H9 (cell line): ENCODE measurements at regions not wholly inside any gene's neighbourhood (a gene's known extent, or its start where the extent isn't known, plus 50 kb on each side); places are given as distances from the start of the nearest gene placed in this dataset.

ENCODE experiments used
- DNase-seq: peaks from one replicate; pipeline ENCODE4 v3.0.0-alpha.2; 2017
- H2AFZ ChIP-seq: one replicate; pipeline ENCODE4 v1.6.1; 2013; ENCODE audit warnings: mild to moderate bottlenecking, low read length, control low read depth, moderate library complexity
- H2AK5ac ChIP-seq: 2 replicates; pipeline ENCODE4 v1.6.1; 2013; ENCODE audit warnings: low read length, control low read depth, mixed read lengths; ENCODE audit not compliant: insufficient read length
- H2BK120ac ChIP-seq: one replicate; pipeline ENCODE4 v1.6.1; 2013; ENCODE audit warnings: low read depth, mild to moderate bottlenecking, low read length, control low read depth, inconsistent platforms; ENCODE audit not compliant: poor library complexity, severe bottlenecking
- H2BK12ac ChIP-seq: 2 replicates; pipeline ENCODE4 v1.6.1; 2013; ENCODE audit warnings: low read length, control low read depth, mixed read lengths, low read depth; ENCODE audit not compliant: insufficient read length
- H2BK15ac ChIP-seq: 2 replicates; pipeline ENCODE4 v1.6.1; 2013; ENCODE audit warnings: low read depth, low read length, control low read depth
- H2BK20ac ChIP-seq: one replicate; pipeline ENCODE4 v1.6.1; 2013; ENCODE audit warnings: low read depth, mild to moderate bottlenecking, low read length, control low read depth, inconsistent platforms; ENCODE audit not compliant: poor library complexity, severe bottlenecking
- H2BK5ac ChIP-seq: 2 replicates; pipeline ENCODE4 v1.6.1; 2013; ENCODE audit warnings: low read length, control low read depth, mixed read lengths; ENCODE audit not compliant: insufficient read length
- H3K14ac ChIP-seq: 2 replicates; pipeline ENCODE4 v1.6.1; 2013; ENCODE audit warnings: low read length, control low read depth; ENCODE audit not compliant: insufficient read depth
- H3K18ac ChIP-seq: 2 replicates; pipeline ENCODE4 v1.6.1; 2013; ENCODE audit warnings: low read depth, mild to moderate bottlenecking, mixed read lengths, low read length, control low read depth; ENCODE audit not compliant: insufficient read length
- H3K23ac ChIP-seq: 2 replicates; pipeline ENCODE4 v1.6.1; 2013; ENCODE audit warnings: low read length, control low read depth, mixed read lengths, low read depth; ENCODE audit not compliant: insufficient read length
- H3K23me2 ChIP-seq: 2 replicates; pipeline ENCODE4 v1.6.1; 2013; ENCODE audit warnings: low read depth, mild to moderate bottlenecking, mixed read lengths, low read length, control low read depth; ENCODE audit not compliant: insufficient read length, poor library complexity, severe bottlenecking
- H3K27ac ChIP-seq: 2 replicates; pipeline ENCODE4 v1.5.1; 2013; ENCODE audit warnings: low read length, control low read depth, mixed read lengths, low read depth; ENCODE audit not compliant: insufficient read length
- H3K27me3 ChIP-seq: 2 replicates; pipeline ENCODE4 v1.6.1; 2013; ENCODE audit warnings: low read length, control low read depth, inconsistent platforms; ENCODE audit not compliant: insufficient read depth
- H3K4ac ChIP-seq: 2 replicates; pipeline ENCODE4 v1.6.1; 2013; ENCODE audit warnings: low read depth, mild to moderate bottlenecking, control low read depth, inconsistent platforms, low read length, moderate library complexity
- H3K4me1 ChIP-seq: 2 replicates; pipeline ENCODE4 v1.6.1; 2013; ENCODE audit warnings: low read length, control low read depth, inconsistent platforms; ENCODE audit not compliant: insufficient read depth
- H3K4me2 ChIP-seq: 2 replicates; pipeline ENCODE4 v1.6.1; 2013; ENCODE audit warnings: low read length, control low read depth, mixed read lengths; ENCODE audit not compliant: insufficient read length, insufficient read depth
- H3K56ac ChIP-seq: 2 replicates; pipeline ENCODE4 v1.6.1; 2013; ENCODE audit warnings: low read depth, mild to moderate bottlenecking, mixed read lengths, low read length, control low read depth; ENCODE audit not compliant: insufficient read length
- H3K79me1 ChIP-seq: 2 replicates; pipeline ENCODE4 v1.6.1; 2013; ENCODE audit warnings: low read depth, mild to moderate bottlenecking, moderate library complexity, low read length, control low read depth, inconsistent platforms; ENCODE audit not compliant: insufficient read depth, poor library complexity, severe bottlenecking
- H3K79me2 ChIP-seq: 2 replicates; pipeline ENCODE4 v1.6.1; 2013; ENCODE audit warnings: low read length, control low read depth, inconsistent platforms; ENCODE audit not compliant: insufficient read depth
- H3K9ac ChIP-seq: 2 replicates; pipeline ENCODE4 v1.6.1; 2013; ENCODE audit warnings: low read length, control low read depth, mixed read lengths; ENCODE audit not compliant: insufficient read length; ENCODE audit errors: extremely low read depth
- H3K9me3 ChIP-seq: one replicate; pipeline ENCODE4 v1.6.1; 2013; ENCODE audit warnings: low read depth, low read length, inconsistent platforms; ENCODE audit not compliant: control insufficient read depth
- H3T11ph ChIP-seq: one replicate; pipeline ENCODE4 v1.6.1; 2013; ENCODE audit warnings: mild to moderate bottlenecking, low read length, control low read depth, inconsistent platforms
- H4K20me1 ChIP-seq: one replicate; pipeline ENCODE4 v1.6.1; 2013; ENCODE audit not compliant: control insufficient read depth, insufficient read length, insufficient read depth
- H4K5ac ChIP-seq: 2 replicates; pipeline ENCODE4 v1.6.1; 2013; ENCODE audit warnings: low read depth, mild to moderate bottlenecking, mixed read lengths, low read length, control low read depth; ENCODE audit not compliant: insufficient read length
- H4K8ac ChIP-seq: replicated peaks from 2 replicates; pipeline ENCODE4 v1.6.1; 2013; ENCODE audit warnings: low read length, control low read depth, mixed read lengths, low read depth; ENCODE audit not compliant: insufficient read length
- H4K91ac ChIP-seq: 2 replicates; pipeline ENCODE4 v1.6.1; 2013; ENCODE audit warnings: low read depth, mild to moderate bottlenecking, moderate library complexity, mixed read lengths, low read length, control low read depth; ENCODE audit not compliant: insufficient read length
- H3K27ac Mint-ChIP-seq, 3 experiments: 2 replicates in 2 of 3; 3 replicates in 1 of 3; pipeline ENCODE4 v1.8.0; 2020 to 2021; ENCODE audit warnings: mixed read lengths in 3 of 3, mild to moderate bottlenecking in 1 of 3, moderate library complexity in 1 of 3
- H3K27me3 Mint-ChIP-seq: 2 replicates; pipeline ENCODE4 v1.8.0; 2021; ENCODE audit warnings: low read depth, mild to moderate bottlenecking, moderate library complexity, mixed read lengths
- H3K36me3 Mint-ChIP-seq, 3 experiments: 2 replicates in 2 of 3; 3 replicates in 1 of 3; pipeline ENCODE4 v1.8.0; 2020 to 2021; ENCODE audit warnings: low read depth in 3 of 3, mixed read lengths in 3 of 3; ENCODE audit not compliant: insufficient read depth in 1 of 3
- H3K4me1 Mint-ChIP-seq, 2 experiments: 2 replicates each; pipeline ENCODE4 v1.8.0; 2020; ENCODE audit warnings: mixed read lengths in 2 of 2
- H3K4me3 Mint-ChIP-seq, 2 experiments: 2 replicates in 1 of 2; 3 replicates in 1 of 2; pipeline ENCODE4 v1.8.0; 2020 to 2021; ENCODE audit warnings: mild to moderate bottlenecking in 2 of 2, mixed read lengths in 2 of 2, moderate library complexity in 1 of 2
- H3K9me3 Mint-ChIP-seq, 2 experiments: 2 replicates in 1 of 2; 3 replicates in 1 of 2; pipeline ENCODE4 v1.8.0; 2020; ENCODE audit warnings: mild to moderate bottlenecking in 2 of 2, mixed read lengths in 2 of 2, moderate library complexity in 1 of 2
- WGBS: extraction: QIAGEN DNeasy Blood & Tissue Kit; methylation state at CpG from one replicate; pipeline ENCODE4 v1.1.7; 2013; ENCODE audit warnings: missing lambda C conversion rate, low lambda C conversion rate, mixed read lengths; ENCODE audit not compliant: insufficient read length; ENCODE audit errors: extremely low coverage; 5-methylcytosine and 5-hydroxymethylcytosine counted together
- TF ChIP-seq, protein P1 (sequence below): fragments of 200-600 bp; sonication (generic); conservative IDR thresholded peaks from 3 replicates; pipeline ENCODE4 v1.8.0; 2021; ENCODE audit warnings: antibody characterized with exemption, mild to moderate bottlenecking

DNA sequence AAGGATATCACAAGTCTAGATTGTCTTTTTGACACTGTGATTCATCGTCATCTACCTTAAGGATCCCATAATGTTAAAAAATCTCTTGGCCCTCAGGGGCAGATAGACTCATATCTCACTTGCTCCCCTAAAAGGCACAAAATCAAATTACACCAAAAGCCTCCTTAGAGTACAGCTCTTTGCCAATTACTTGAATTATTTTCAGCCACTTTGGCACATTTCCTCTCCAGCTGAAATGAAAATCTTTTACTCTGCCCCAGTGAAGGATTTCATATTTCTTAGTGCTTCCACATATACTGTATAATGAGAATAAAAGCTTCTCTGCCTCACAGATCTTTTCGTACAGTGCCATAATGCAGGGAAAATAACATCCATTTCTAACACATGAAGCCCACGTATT lies 190.7 kb upstream of the GBE1 start:
- Mint-ChIP-seq H3K27ac (no peak overlapping the region), H3K27me3 (no peaks in the 10 kb centered on the region), H3K4me1 (peaks cover 3 to 7% of the 10 kb centered on the region in 2 experiments; a peak in 1 of 4 replicates), H3K9me3 (no peaks in the 10 kb centered on the region; a peak in 1 of 5 replicates), H3K36me3 (no peaks in the 10 kb centered on the region), H3K4me3 (no peak overlapping the region)
- no peaks in the 10 kb centered on the region for H4K20me1 ChIP-seq
- no peaks in the 10 kb centered on the region for H3K27me3 ChIP-seq
- H4K8ac ChIP-seq = no peak overlapping the region
- no peak overlapping the region for H3K9ac ChIP-seq
- no peak overlapping the region for H2BK20ac ChIP-seq
- TF ChIP-seq, protein P1, sequence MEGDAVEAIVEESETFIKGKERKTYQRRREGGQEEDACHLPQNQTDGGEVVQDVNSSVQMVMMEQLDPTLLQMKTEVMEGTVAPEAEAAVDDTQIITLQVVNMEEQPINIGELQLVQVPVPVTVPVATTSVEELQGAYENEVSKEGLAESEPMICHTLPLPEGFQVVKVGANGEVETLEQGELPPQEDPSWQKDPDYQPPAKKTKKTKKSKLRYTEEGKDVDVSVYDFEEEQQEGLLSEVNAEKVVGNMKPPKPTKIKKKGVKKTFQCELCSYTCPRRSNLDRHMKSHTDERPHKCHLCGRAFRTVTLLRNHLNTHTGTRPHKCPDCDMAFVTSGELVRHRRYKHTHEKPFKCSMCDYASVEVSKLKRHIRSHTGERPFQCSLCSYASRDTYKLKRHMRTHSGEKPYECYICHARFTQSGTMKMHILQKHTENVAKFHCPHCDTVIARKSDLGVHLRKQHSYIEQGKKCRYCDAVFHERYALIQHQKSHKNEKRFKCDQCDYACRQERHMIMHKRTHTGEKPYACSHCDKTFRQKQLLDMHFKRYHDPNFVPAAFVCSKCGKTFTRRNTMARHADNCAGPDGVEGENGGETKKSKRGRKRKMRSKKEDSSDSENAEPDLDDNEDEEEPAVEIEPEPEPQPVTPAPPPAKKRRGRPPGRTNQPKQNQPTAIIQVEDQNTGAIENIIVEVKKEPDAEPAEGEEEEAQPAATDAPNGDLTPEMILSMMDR = no peak
- H2BK12ac ChIP-seq = no peak overlapping the region
- H3K79me2 ChIP-seq = no peaks in the 10 kb centered on the region
- H3K18ac ChIP-seq = no peak overlapping the region
- no peaks in the 10 kb centered on the region; the same call in 1 of the 2 replicates for H3K4me1 ChIP-seq
- H3K23me2 ChIP-seq = no peaks in the 10 kb centered on the region
- H4K91ac ChIP-seq = no peak overlapping the region
- no peak overlapping the region for H2BK5ac ChIP-seq
- H3K56ac ChIP-seq = no peak overlapping the region
- H2BK15ac ChIP-seq = no peak overlapping the region
- H3K4me2 ChIP-seq = no peak overlapping the region
- H2AFZ ChIP-seq = no peak overlapping the region
- no peak overlapping the region for H3K27ac ChIP-seq
- H3K9me3 ChIP-seq = no peaks in the 10 kb centered on the region
- H3K4ac ChIP-seq = no peak overlapping the region
- no peak overlapping the region for H3K14ac ChIP-seq
- H4K5ac ChIP-seq = no peak overlapping the region
- no CpG with 5 or more reads among the region's 3 CpGs for WGBS
- no peak overlapping the region for H2AK5ac ChIP-seq
- DNase-seq = no peak
- H2BK120ac ChIP-seq = no peak overlapping the region
- H3K23ac ChIP-seq = no peak overlapping the region
- H3T11ph ChIP-seq = no peak overlapping the region
- no peaks in the 10 kb centered on the region for H3K79me1 ChIP-seq
